ENCODE measurements at regions not wholly inside any gene's neighbourhood (a gene's known extent, or its start where the extent isn't known, plus 50 kb on each side); places are given as distances from the start of the nearest gene placed in this dataset.

DNA sequence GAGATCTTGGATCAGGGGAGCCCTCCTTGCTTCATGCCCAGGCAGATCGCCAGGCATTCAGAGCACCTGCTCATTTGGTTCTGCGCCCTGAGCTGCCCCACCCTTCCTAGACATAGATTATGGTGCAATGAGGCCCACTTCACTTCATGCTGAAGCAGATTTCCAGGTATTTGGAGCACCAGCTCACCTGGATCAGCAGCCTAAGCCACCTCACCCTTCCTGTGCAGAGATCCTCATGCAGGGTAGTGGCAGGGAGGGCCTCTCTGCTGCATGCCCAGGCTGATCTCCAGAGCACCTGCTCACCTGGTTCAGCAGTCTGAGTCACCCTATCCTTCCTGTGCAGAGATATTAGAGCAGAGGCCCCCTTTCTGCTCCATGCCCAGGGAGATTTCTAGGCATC lies 1966.1 kb downstream of the PCDH9 start:
- Mint-ChIP-seq H3K36me3 (ENCODE audit: low read depth) (no peaks in the 10 kb centered on the region), H3K27me3 (ENCODE audit: low read depth) (no peaks in the 10 kb centered on the region), H3K27ac (ENCODE audit: unreplicated experiment) (no peak overlapping the region), H3K9me3 (ENCODE audit: low read depth) (peaks cover 7% of the 10 kb centered on the region), H3K4me3 (ENCODE audit: unreplicated experiment) (no peak overlapping the region), H3K4me1 (ENCODE audit: low read depth) (peaks cover 16% of the 10 kb centered on the region)
- no peak for DNase-seq (ENCODE audit: low spot score)
- TF ChIP-seq, protein P1, sequence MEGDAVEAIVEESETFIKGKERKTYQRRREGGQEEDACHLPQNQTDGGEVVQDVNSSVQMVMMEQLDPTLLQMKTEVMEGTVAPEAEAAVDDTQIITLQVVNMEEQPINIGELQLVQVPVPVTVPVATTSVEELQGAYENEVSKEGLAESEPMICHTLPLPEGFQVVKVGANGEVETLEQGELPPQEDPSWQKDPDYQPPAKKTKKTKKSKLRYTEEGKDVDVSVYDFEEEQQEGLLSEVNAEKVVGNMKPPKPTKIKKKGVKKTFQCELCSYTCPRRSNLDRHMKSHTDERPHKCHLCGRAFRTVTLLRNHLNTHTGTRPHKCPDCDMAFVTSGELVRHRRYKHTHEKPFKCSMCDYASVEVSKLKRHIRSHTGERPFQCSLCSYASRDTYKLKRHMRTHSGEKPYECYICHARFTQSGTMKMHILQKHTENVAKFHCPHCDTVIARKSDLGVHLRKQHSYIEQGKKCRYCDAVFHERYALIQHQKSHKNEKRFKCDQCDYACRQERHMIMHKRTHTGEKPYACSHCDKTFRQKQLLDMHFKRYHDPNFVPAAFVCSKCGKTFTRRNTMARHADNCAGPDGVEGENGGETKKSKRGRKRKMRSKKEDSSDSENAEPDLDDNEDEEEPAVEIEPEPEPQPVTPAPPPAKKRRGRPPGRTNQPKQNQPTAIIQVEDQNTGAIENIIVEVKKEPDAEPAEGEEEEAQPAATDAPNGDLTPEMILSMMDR (IDR thresholded peaks at IDR 0.05), result no peak

GRCh38 chr13:65260946-65261891 lies 1968.9 kb downstream of the PCDH9 start:
- DNase-seq (ENCODE audit: low spot score), result no peak
- Mint-ChIP-seq H3K36me3 (ENCODE audit: low read depth) (no peaks in the 10 kb centered on the region), H3K4me1 (ENCODE audit: low read depth) (peaks cover 21% of the 10 kb centered on the region), H3K27me3 (ENCODE audit: low read depth) (no peaks in the 10 kb centered on the region), H3K27ac (ENCODE audit: unreplicated experiment) (no peak overlapping the region), H3K9me3 (ENCODE audit: low read depth) (peaks cover 7% of the 10 kb centered on the region), H3K4me3 (ENCODE audit: unreplicated experiment) (no peak overlapping the region)
- TF ChIP-seq, protein P1 (IDR thresholded peaks at IDR 0.05), result no peak

DNA sequence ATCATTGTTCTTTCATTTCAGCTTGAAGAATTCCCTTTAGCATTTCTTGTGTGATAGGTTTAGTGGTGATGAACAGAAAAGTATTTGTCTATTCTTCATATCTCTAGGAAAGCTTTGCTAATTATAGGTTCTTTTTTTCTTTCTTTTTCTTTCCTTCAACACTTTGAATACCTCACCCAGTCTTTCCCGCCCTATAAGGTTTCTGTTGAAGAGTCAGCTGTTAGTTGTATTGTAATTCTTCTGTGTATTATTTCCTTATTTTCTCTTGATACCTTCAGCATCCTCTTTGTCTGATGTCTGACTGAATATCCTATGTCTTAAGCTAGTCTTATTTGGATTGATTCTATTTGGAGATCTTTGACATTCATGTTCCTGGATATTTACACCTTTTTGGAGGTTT lies 1989.4 kb downstream of the PCDH9 start:
- Mint-ChIP-seq H3K36me3 (ENCODE audit: low read depth) (no peaks in the 10 kb centered on the region), H3K27ac (ENCODE audit: unreplicated experiment) (no peak overlapping the region), H3K27me3 (ENCODE audit: low read depth) (no peaks in the 10 kb centered on the region), H3K9me3 (ENCODE audit: low read depth) (peaks cover 16% of the 10 kb centered on the region), H3K4me3 (ENCODE audit: unreplicated experiment) (no peak overlapping the region), H3K4me1 (ENCODE audit: low read depth) (no peaks in the 10 kb centered on the region)
- no peak for DNase-seq (ENCODE audit: low spot score)
- TF ChIP-seq, protein P1 (IDR thresholded peaks at IDR 0.05), result no peak

DNA sequence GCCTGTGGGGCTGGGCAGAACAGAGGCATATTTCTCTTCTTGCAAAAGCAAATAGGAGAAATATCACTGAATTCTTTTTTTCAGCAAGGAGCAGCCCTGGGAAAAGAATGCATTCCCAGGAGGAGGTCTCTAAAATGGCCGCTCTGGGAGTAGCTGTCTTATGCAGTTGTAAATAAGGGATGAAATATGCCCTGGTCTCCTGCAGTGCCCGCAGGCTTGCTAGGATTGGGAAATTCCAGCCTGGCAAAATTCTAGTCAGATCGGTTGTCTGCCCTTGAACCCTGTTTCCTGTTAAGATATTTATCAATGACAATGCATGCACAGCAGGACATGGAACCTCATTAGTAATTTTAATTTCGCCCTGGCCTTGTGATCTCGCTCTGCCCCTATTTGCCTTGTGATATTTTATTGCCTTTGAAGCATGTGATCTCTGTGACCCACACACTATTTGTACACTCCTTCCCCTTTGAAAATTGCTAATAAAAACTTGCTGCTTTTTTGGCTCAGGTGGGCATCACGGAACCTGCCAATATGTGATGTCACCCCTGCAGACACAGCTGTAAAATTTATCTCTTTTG lies 1993.2 kb downstream of the PCDH9 start:
- DNase-seq (ENCODE audit: low spot score), result no peak
- H3K4me1 Mint-ChIP-seq (ENCODE audit: low read depth), result no peaks in the 10 kb centered on the region
- TF ChIP-seq, protein P1 (IDR thresholded peaks at IDR 0.05), result no peak
- no peaks in the 10 kb centered on the region for H3K36me3 Mint-ChIP-seq (ENCODE audit: low read depth)
- H3K27ac Mint-ChIP-seq (ENCODE audit: unreplicated experiment), result no peak overlapping the region
- no peak overlapping the region for H3K4me3 Mint-ChIP-seq (ENCODE audit: unreplicated experiment)
- no peaks in the 10 kb centered on the region for H3K27me3 Mint-ChIP-seq (ENCODE audit: low read depth)
- H3K9me3 Mint-ChIP-seq (ENCODE audit: low read depth), result peaks cover 20% of the 10 kb centered on the region

GRCh38 chr13:65217471-65217995 lies 2012.6 kb downstream of the PCDH9 start:
- TF ChIP-seq, protein P1 (IDR thresholded peaks at IDR 0.05), result no peak
- H3K4me1 Mint-ChIP-seq (ENCODE audit: low read depth), result no peaks in the 10 kb centered on the region
- H3K27me3 Mint-ChIP-seq (ENCODE audit: low read depth), result no peaks in the 10 kb centered on the region
- DNase-seq (ENCODE audit: low spot score), result no peak
- H3K36me3 Mint-ChIP-seq (ENCODE audit: low read depth), result no peaks in the 10 kb centered on the region
- H3K4me3 Mint-ChIP-seq (ENCODE audit: unreplicated experiment), result no peak overlapping the region
- no peak overlapping the region for H3K27ac Mint-ChIP-seq (ENCODE audit: unreplicated experiment)
- peaks cover 11% of the 10 kb centered on the region for H3K9me3 Mint-ChIP-seq (ENCODE audit: low read depth)
